Spleen (tissue), 11 donors: ENCODE measurements at regions not wholly inside any gene's neighbourhood (a gene's known extent, or its start where the extent isn't known, plus 50 kb on each side); places are given as distances from the start of the nearest gene placed in this dataset.
"Not testable (repeated sequence)": the region's sequence is repeated elsewhere in the genome, so short reads cannot be mapped to it uniquely, and the experiment has no call there.

ENCODE experiments used
- DNase-seq: peaks from one replicate; pipeline ENCODE4 v3.0.0-alpha.2; 2020
- H3K27ac ChIP-seq, 8 donors: fragments of 200-600 bp; sonication (generic) in 7 of 8; 1 replicate in 4 of 8; 2 replicates in 4 of 8; pipeline versions ENCODE4 v1.5.0 to v1.8.0; 2016 to 2021; ENCODE audit warnings: inconsistent platforms in 4 of 8, mild to moderate bottlenecking in 4 of 8, moderate library complexity in 1 of 8
- H3K27me3 ChIP-seq, 7 donors: fragments of 200-600 bp; sonication (generic) in 6 of 7; replicated peaks in 1 of 7; 1 replicate in 4 of 7; 2 replicates in 3 of 7; pipeline versions ENCODE4 v1.5.0 to v1.8.0; 2016 to 2021; ENCODE audit warnings: inconsistent platforms in 3 of 7, mild to moderate bottlenecking in 1 of 7
- H3K36me3 ChIP-seq, 6 donors: fragments of 200-600 bp; sonication (generic) in 5 of 6; 1 replicate in 4 of 6; 2 replicates in 2 of 6; pipeline versions ENCODE4 v1.5.0 to v1.8.0; 2016 to 2021; ENCODE audit warnings: inconsistent platforms in 2 of 6
- H3K4me1 ChIP-seq, 6 donors: fragments of 200-600 bp; sonication (generic) in 5 of 6; 1 replicate in 3 of 6; 2 replicates in 3 of 6; pipeline versions ENCODE4 v1.5.0 to v1.8.0; 2016 to 2021; ENCODE audit warnings: inconsistent platforms in 3 of 6
- H3K4me3 ChIP-seq, 8 donors: fragments of 200-600 bp; sonication (generic) in 7 of 8; 1 replicate in 4 of 8; 2 replicates in 4 of 8; pipeline versions ENCODE4 v1.5.0 to v1.8.0; 2016 to 2021; ENCODE audit warnings: inconsistent platforms in 4 of 8, mild to moderate bottlenecking in 4 of 8, moderate library complexity in 2 of 8
- H3K9me3 ChIP-seq, 8 donors: fragments of 200-600 bp; sonication (generic) in 7 of 8; 1 replicate in 4 of 8; 2 replicates in 4 of 8; pipeline versions ENCODE4 v1.5.0 to v1.8.0; 2016 to 2021; ENCODE audit warnings: inconsistent platforms in 4 of 8
- CTCF ChIP-seq, 11 experiments: fragments of 200-600 bp in 7 of 11; fragments of 450-650 bp in 4 of 11; sonication (generic) in 4 of 11; IDR thresholded peaks in 8 of 11; conservative IDR thresholded peaks in 3 of 11; 1 replicate in 7 of 11; 2 replicates in 4 of 11; pipeline versions ENCODE4 v1.4.0 to v1.8.0; 2016 to 2021; ENCODE audit warnings: antibody characterized with exemption in 11 of 11, inconsistent platforms in 4 of 11, mild to moderate bottlenecking in 1 of 11
- POLR2A ChIP-seq, 3 donors: fragments of 450-650 bp; IDR thresholded peaks; one replicate each; pipeline ENCODE4 v1.5.1; 2017; ENCODE audit warnings: antibody characterized with exemption in 3 of 3, mild to moderate bottlenecking in 1 of 3
- POLR2AphosphoS5 ChIP-seq, 3 donors: sonication (generic); formaldehyde crosslinking; IDR thresholded peaks; one replicate each; pipeline ENCODE4 v1.5.1; 2017; ENCODE audit warnings: antibody characterized with exemption in 3 of 3
- WGBS, 5 donors: extraction: QIAGEN DNeasy Blood & Tissue Kit in 3 of 5; methylation state at CpG; one replicate each; pipeline versions ENCODE4 v1.1.5 to v1.1.7; 2013 to 2018; 5-methylcytosine and 5-hydroxymethylcytosine counted together
- intact Hi-C: fragments of 100-400 bp; cut with DNase I; formaldehyde crosslinking; loops from one replicate; pipeline ENCODE4 v1.15.0; 2023; ENCODE audit warnings: low total_unique reads
- donor health status: healthy with polysubstance abuse.
- donor health status: DM: no; HTN: no; CAD: no; lungs with moderate emphysema.
- donor health status: DM: no; HTN: no; CAD: no.
- donor health status: Bipolar disorder and iron deficiency.
- donor health status: healthy.
- donor health status: DM: no; HTN: no; CAD: no.
- donor health status: DM: yes; HTN: yes; CAD: no.

- TF ChIP-seq POLR2A (IDR thresholded peaks at IDR 0.05) (no peak), POLR2AphosphoS5 (IDR thresholded peaks at IDR 0.05) (no peak), CTCF (IDR thresholded peaks at IDR 0.05 in 8 of 11, conservative IDR thresholded peaks at IDR 0.05 in 3 of 11) (no peak)
- no peak for DNase-seq
- Histone ChIP-seq H3K27ac (no peak overlapping the region), H3K36me3 (no peaks in the 10 kb centered on the region), H3K27me3 (no peaks in the 10 kb centered on the region), H3K4me3 (no peak overlapping the region), H3K4me1 (no peaks in the 10 kb centered on the region), H3K9me3 (peaks cover 2 to 29% (median 24%) of the 10 kb centered on the region in 8 donors)
- intact Hi-C loops, result no loop called here
Observed at GRCh38 chr1:98110674-98111073, 189.8 kb upstream of the DPYD start.

GRCh38 chr1:98108378-98108777, 187.5 kb upstream of the DPYD start:
- DNase-seq, H3K27ac ChIP-seq, intact Hi-C loops, H3K27me3 ChIP-seq, H3K36me3 ChIP-seq, H3K4me3 ChIP-seq, H3K4me1 ChIP-seq: not testable (repeated sequence)
- H3K9me3 ChIP-seq, result peaks cover 2 to 29% (median 24%) of the 10 kb centered on the region in 8 donors
- WGBS, 5 donors, result 71 to 91% (median 83%) methylated on average over 1 of the region's 1 CpG

GRCh38 chr1:98107256-98107655, 186.4 kb upstream of the DPYD start:
- Histone ChIP-seq H3K27me3 (no peaks in the 10 kb centered on the region), H3K9me3 (peaks cover 2 to 29% (median 24%) of the 10 kb centered on the region in 8 donors), H3K27ac (no peak overlapping the region), H3K4me3 (no peak overlapping the region), H3K4me1 (no peaks in the 10 kb centered on the region), H3K36me3 (no peaks in the 10 kb centered on the region)
- intact Hi-C loops, result no loop called here
- 86 to 96% (median 92%) methylated on average over 1 of the region's 1 CpG for WGBS, 5 donors
- TF ChIP-seq POLR2A (IDR thresholded peaks at IDR 0.05) (no peak), POLR2AphosphoS5 (IDR thresholded peaks at IDR 0.05) (no peak), CTCF (IDR thresholded peaks at IDR 0.05 in 8 of 11, conservative IDR thresholded peaks at IDR 0.05 in 3 of 11) (no peak)
- DNase-seq, result no peak

DNA sequence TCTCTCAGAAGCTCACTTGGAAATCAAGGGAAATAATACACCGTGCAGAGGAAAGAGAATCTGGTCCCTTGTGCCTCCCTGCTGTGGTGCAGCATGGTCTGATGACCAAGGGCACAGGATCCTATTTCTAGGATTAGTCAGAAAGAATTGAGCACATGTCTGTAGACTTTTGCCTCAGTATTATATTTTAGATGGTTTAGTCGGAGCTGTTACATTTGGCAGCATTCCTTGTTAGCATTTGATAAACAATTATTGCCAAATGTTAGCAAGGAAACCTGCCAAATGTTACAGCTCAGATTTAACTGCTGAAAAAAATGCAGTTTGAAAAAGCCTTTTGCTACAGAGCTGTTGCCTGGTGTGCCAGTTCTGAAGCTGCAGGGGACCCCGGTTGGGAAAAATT, 183.5 kb upstream of the DPYD start:
- intact Hi-C loops, result no loop called here
- no peak for DNase-seq
- Histone ChIP-seq H3K4me3 (no peak overlapping the region), H3K27ac (no peak overlapping the region), H3K27me3 (no peaks in the 10 kb centered on the region), H3K9me3 (peaks cover 2 to 29% (median 24%) of the 10 kb centered on the region in 8 donors), H3K36me3 (no peaks in the 10 kb centered on the region), H3K4me1 (no peaks in the 10 kb centered on the region)
- TF ChIP-seq CTCF (IDR thresholded peaks at IDR 0.05 in 8 of 11, conservative IDR thresholded peaks at IDR 0.05 in 3 of 11), result no peak
- TF ChIP-seq POLR2AphosphoS5 (IDR thresholded peaks at IDR 0.05), result no peak
- 68 to 78% (median 71%) methylated on average over 3 of the region's 3 CpGs for WGBS, 5 donors

DNA sequence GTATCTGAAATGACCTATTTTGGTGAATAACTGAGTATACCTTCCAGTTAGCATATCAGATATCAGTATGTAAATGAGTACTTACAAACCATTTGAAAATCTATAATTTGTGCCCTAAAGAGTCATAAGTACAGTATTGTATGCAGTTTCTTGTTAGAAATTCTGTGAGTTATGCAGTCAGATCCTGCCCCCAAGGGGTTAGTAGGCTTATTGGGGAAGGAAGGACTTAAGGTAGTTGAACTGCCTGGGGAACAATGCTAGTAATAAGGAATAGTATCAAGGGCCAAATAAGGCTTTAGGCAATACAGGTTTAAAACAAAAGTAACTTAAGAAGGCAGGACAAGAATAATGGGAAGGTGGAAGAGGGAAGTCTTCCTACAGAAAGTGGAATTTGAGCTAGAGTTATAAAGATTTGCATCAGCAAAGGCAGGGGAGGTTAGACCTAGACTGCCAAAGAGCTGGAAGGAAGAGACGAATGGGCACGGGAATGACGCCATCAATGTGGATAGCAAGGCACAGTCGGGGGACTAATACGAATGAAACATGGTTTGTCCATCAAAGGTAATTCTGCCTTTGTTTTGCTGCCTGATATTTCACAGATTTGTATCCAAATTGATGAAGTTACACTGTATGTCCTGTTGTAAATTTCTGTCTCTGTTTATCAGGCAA, 182.9 kb upstream of the DPYD start:
- Histone ChIP-seq H3K9me3 (peaks cover 2 to 26% (median 24%) of the 10 kb centered on the region in 8 donors), H3K27me3 (no peaks in the 10 kb centered on the region), H3K27ac (no peak overlapping the region), H3K4me1 (no peaks in the 10 kb centered on the region), H3K4me3 (no peak overlapping the region), H3K36me3 (no peaks in the 10 kb centered on the region)
- no peak for DNase-seq
- no peak for TF ChIP-seq CTCF (IDR thresholded peaks at IDR 0.05 in 8 of 11, conservative IDR thresholded peaks at IDR 0.05 in 3 of 11)
- no peak for TF ChIP-seq POLR2A (IDR thresholded peaks at IDR 0.05)
- TF ChIP-seq POLR2AphosphoS5 (IDR thresholded peaks at IDR 0.05), result no peak
- 57 to 69% (median 62%) methylated on average over 5 of the region's 5 CpGs for WGBS, 5 donors
- intact Hi-C loops, result no loop called here
